Breast epithelium (tissue), 4 donors: ENCODE measurements at regions not wholly inside any gene's neighbourhood (a gene's known extent, or its start where the extent isn't known, plus 50 kb on each side); places are given as distances from the start of the nearest gene placed in this dataset.

ENCODE experiments used
- DNase-seq, 2 donors: peaks; one replicate each; pipeline ENCODE4 v3.0.0-alpha.2; 2019; ENCODE audit warnings: low spot score in 2 of 2
- H3K27ac ChIP-seq, 2 donors: fragments of 200-600 bp; sonication (generic) in 1 of 2; one replicate each; pipeline ENCODE4 v1.5.1; 2016 to 2019; ENCODE audit warnings: mild to moderate bottlenecking in 1 of 2
- H3K27me3 ChIP-seq, 2 donors: fragments of 200-600 bp; sonication (generic) in 1 of 2; one replicate each; pipeline versions ENCODE4 v1.5.1 to v1.6.0; 2017 to 2019; ENCODE audit warnings: control low read depth in 1 of 2, mild to moderate bottlenecking in 1 of 2
- H3K36me3 ChIP-seq: fragments of 200-600 bp; one replicate; pipeline ENCODE4 v1.5.1; 2019
- H3K4me1 ChIP-seq, 2 donors: fragments of 200-600 bp; sonication (generic); one replicate each; pipeline ENCODE4 v1.5.1; 2016 to 2019; ENCODE audit warnings: control low read depth in 1 of 2
- H3K4me3 ChIP-seq, 3 donors: fragments of 200-600 bp; sonication (generic); 1 replicate in 2 of 3; 2 replicates in 1 of 3; pipeline ENCODE4 v1.5.1; 2016 to 2019; ENCODE audit warnings: mild to moderate bottlenecking in 3 of 3, moderate library complexity in 2 of 3
- H3K9me3 ChIP-seq, 2 donors: fragments of 200-600 bp; sonication (generic) in 1 of 2; one replicate each; pipeline ENCODE4 v1.5.1; 2016 to 2019; ENCODE audit warnings: control low read depth in 1 of 2
- POLR2A ChIP-seq: fragments of 450-650 bp; IDR thresholded peaks from one replicate; pipeline ENCODE4 v1.6.1; 2016; ENCODE audit warnings: antibody characterized with exemption, mild to moderate bottlenecking, moderate library complexity
- POLR2AphosphoS5 ChIP-seq, 3 donors: sonication (generic); formaldehyde crosslinking; IDR thresholded peaks; one replicate each; pipeline ENCODE4 v1.6.1; 2017; ENCODE audit warnings: antibody characterized with exemption in 3 of 3
- intact Hi-C: fragments of 100-400 bp; cut with DNase I; formaldehyde crosslinking; loops from one replicate; pipeline ENCODE4 v1.15.1; 2023; ENCODE audit warnings: low total_unique reads
- TF ChIP-seq, protein P1 (sequence below), 3 donors: fragments of 450-650 bp; IDR thresholded peaks; one replicate each; pipeline ENCODE4 v1.5.1; 2016 to 2017; ENCODE audit warnings: antibody characterized with exemption in 3 of 3, mild to moderate bottlenecking in 3 of 3, moderate library complexity in 3 of 3

DNA sequence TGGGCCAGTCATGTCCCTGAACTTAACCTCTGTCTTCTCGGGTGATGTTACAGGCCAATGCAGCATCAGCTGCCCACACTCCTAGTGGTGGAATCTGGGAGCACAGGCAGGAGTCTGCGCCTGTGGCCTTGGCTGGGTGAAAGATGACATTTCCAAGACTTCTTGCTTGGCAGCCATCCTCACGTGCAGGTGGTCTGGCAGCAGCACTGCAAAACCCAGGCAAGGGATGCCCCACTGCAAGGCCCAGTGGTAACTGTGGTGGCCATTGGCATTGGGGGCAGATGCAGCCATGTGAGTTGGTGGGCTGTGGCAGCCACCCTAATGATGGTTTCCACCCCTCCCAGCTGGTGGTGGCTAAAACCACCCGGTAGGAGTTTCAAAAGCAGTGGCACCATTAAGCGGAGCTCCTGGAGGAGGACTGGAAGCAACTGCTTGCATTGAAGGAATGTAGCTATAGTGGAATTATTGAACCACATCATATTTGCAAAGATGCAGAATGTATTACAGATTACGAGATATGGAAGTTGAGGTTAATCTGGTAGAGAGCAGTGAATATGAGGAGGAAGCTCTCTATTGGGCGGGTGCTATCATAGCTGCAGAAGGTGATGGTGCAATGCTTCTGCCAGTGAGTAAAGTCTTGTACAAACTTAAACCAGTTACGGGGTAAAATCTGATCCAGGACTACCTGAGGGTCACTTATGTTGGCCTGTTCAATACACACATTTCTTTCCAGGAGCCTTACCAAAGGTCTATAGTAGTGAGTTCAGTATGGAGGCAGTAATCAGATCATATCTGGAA, 120.7 kb upstream of the TOP3B start:
- no peaks in the 10 kb centered on the region for H3K4me1 ChIP-seq
- TF ChIP-seq POLR2AphosphoS5 (IDR thresholded peaks at IDR 0.05), result no peak
- TF ChIP-seq, protein P1, sequence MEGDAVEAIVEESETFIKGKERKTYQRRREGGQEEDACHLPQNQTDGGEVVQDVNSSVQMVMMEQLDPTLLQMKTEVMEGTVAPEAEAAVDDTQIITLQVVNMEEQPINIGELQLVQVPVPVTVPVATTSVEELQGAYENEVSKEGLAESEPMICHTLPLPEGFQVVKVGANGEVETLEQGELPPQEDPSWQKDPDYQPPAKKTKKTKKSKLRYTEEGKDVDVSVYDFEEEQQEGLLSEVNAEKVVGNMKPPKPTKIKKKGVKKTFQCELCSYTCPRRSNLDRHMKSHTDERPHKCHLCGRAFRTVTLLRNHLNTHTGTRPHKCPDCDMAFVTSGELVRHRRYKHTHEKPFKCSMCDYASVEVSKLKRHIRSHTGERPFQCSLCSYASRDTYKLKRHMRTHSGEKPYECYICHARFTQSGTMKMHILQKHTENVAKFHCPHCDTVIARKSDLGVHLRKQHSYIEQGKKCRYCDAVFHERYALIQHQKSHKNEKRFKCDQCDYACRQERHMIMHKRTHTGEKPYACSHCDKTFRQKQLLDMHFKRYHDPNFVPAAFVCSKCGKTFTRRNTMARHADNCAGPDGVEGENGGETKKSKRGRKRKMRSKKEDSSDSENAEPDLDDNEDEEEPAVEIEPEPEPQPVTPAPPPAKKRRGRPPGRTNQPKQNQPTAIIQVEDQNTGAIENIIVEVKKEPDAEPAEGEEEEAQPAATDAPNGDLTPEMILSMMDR (IDR thresholded peaks at IDR 0.05), result no peak
- TF ChIP-seq POLR2A, result no peak
- no peak overlapping the region for H3K27ac ChIP-seq
- intact Hi-C loops, result no loop called here
- H3K27me3 ChIP-seq, result peaks cover 0 to 5% of the 10 kb centered on the region in 2 donors
- H3K4me3 ChIP-seq, result no peak overlapping the region
- H3K36me3 ChIP-seq, result no peaks in the 10 kb centered on the region
- DNase-seq, result no peak
- H3K9me3 ChIP-seq, result no peaks in the 10 kb centered on the region

DNA sequence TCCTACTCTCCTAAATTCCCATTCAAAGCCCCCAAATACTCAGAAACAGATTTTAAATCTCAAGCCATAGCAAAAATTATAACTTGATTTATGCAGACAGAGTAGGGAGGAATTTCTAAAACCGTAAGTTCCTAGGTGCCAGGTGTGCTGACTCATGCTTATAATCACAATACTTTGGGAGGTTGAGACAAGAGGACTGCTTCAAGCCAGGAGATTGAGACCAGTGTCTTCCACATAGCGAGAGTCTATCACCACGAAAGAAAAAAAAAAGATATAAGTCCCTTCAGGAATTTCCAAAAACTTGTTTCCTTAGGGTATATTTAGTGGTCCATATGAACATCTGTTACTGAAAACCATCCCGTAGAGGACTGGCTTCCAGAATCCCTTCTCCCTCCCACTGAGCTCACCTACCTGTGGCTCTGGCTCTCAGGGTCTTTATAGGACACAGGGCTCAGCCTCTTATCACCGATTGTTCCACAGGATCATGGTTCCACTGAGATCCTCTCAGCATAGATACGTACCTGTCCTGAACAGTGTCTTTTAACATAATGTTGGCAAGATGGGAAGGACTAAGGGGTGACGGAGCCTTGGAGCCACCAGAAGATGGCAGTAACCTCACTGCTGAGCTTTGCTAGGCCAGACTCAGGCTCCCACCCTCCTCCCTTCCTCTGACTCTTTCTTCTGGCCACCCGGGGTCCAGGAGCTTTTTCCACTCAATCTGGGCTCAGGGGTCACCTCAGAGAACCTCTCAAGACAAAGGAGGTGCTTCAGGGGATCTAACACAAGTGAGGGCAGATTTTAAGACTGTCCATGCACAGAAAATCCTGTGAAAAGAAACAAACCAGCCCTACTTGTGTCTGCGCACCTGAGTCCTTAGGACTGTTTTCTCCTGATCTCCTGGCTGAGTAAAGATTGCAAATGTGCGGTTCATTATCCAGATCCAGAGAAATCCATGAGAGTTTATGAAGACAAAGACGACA, 117.5 kb upstream of the TOP3B start:
- intact Hi-C loops, result no loop called here
- no peak for DNase-seq
- no peaks in the 10 kb centered on the region for H3K36me3 ChIP-seq
- TF ChIP-seq, protein P1 (IDR thresholded peaks at IDR 0.05), result no peak
- TF ChIP-seq POLR2AphosphoS5 (IDR thresholded peaks at IDR 0.05) (no peak), POLR2A (no peak)
- H3K27ac ChIP-seq, result no peak overlapping the region
- H3K27me3 ChIP-seq, result peaks cover 0 to 5% of the 10 kb centered on the region in 2 donors
- no peaks in the 10 kb centered on the region for H3K9me3 ChIP-seq
- no peaks in the 10 kb centered on the region for H3K4me1 ChIP-seq
- H3K4me3 ChIP-seq, result no peak overlapping the region

DNA sequence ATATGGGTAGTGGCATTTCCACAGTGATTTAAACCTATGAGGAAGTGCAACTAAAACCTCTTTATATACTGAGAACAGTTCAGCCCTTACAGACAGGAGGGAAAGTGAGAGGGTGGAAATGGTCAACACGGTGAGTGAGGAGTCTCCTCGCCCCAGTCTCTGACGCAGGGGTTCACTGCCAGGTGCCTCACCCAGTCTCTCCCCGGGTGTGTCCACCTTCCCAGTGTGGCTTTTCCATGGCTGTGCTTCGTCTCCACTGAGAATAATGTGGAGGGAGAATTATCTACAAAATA, 116.6 kb upstream of the TOP3B start:
- no peak for TF ChIP-seq POLR2AphosphoS5 (IDR thresholded peaks at IDR 0.05)
- no peak for TF ChIP-seq POLR2A
- TF ChIP-seq, protein P1 (IDR thresholded peaks at IDR 0.05), result no peak

DNA sequence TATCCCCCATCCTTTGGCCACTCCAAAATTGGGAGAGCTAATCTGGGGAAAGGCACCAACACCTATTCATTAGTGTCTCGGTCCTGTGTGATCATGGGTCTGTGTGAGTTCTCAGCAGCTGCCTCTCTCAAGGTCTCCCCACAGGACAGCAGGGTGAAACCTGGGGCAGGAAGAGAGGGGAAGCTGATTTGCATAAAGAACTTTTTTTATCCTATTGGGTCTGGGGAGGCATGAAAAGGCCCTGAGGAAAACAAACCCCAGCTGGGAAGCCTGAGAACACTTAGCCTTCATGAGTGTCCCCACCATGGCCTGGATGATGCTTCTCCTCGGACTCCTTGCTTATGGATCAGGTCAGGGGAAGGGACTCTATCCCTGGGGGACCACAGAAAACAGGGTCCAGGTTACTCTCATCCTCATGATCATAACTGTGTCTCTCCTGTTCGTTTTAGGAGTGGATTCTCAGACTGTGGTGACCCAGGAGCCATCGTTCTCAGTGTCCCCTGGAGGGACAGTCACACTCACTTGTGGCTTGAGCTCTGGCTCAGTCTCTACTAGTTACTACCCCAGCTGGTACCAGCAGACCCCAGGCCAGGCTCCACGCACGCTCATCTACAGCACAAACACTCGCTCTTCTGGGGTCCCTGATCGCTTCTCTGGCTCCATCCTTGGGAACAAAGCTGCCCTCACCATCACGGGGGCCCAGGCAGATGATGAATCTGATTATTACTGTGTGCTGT, 116.0 kb upstream of the TOP3B start:
- Histone ChIP-seq H3K27ac (no peak overlapping the region), H3K4me1 (no peaks in the 10 kb centered on the region), H3K4me3 (no peak overlapping the region), H3K36me3 (no peaks in the 10 kb centered on the region), H3K27me3 (peaks cover 0 to 5% of the 10 kb centered on the region in 2 donors), H3K9me3 (no peaks in the 10 kb centered on the region)
- intact Hi-C loops, result no loop called here
- TF ChIP-seq, protein P1 (IDR thresholded peaks at IDR 0.05), result no peak
- TF ChIP-seq POLR2AphosphoS5 (IDR thresholded peaks at IDR 0.05) (no peak), POLR2A (no peak)
- no peak for DNase-seq

More for the DNA sequence above, 116.6 kb upstream of the TOP3B start:
- H3K9me3 ChIP-seq, result no peaks in the 10 kb centered on the region
- H3K27me3 ChIP-seq, result peaks cover 0 to 5% of the 10 kb centered on the region in 2 donors
- no peak overlapping the region for H3K4me3 ChIP-seq
- intact Hi-C loops, result no loop called here
- H3K27ac ChIP-seq, result no peak overlapping the region
- H3K36me3 ChIP-seq, result no peaks in the 10 kb centered on the region
- no peak for DNase-seq
- no peaks in the 10 kb centered on the region for H3K4me1 ChIP-seq
